ENCODE measurements at regions not wholly inside any gene's neighbourhood (a gene's known extent, or its start where the extent isn't known, plus 50 kb on each side); places are given as distances from the start of the nearest gene placed in this dataset.

GRCh38 chr2:13539296-13539695 lies 822.6 kb downstream of the TRIB2 start:
- TF ChIP-seq ZNF449 (CRISPR knock-in tag; IDR thresholded peaks at IDR 0.05) (no peak), EZH2 (IDR thresholded peaks at IDR 0.05; ENCODE audit: borderline replicate concordance, low read depth, low read length) (no peak), NFIC (IDR thresholded peaks at IDR 0.05) (no peak), DPF2 (IDR thresholded peaks at IDR 0.05) (no peak), EGR1 (conservative IDR thresholded peaks at IDR 0.05) (no peak)
- TF ChIP-seq, protein P1, sequence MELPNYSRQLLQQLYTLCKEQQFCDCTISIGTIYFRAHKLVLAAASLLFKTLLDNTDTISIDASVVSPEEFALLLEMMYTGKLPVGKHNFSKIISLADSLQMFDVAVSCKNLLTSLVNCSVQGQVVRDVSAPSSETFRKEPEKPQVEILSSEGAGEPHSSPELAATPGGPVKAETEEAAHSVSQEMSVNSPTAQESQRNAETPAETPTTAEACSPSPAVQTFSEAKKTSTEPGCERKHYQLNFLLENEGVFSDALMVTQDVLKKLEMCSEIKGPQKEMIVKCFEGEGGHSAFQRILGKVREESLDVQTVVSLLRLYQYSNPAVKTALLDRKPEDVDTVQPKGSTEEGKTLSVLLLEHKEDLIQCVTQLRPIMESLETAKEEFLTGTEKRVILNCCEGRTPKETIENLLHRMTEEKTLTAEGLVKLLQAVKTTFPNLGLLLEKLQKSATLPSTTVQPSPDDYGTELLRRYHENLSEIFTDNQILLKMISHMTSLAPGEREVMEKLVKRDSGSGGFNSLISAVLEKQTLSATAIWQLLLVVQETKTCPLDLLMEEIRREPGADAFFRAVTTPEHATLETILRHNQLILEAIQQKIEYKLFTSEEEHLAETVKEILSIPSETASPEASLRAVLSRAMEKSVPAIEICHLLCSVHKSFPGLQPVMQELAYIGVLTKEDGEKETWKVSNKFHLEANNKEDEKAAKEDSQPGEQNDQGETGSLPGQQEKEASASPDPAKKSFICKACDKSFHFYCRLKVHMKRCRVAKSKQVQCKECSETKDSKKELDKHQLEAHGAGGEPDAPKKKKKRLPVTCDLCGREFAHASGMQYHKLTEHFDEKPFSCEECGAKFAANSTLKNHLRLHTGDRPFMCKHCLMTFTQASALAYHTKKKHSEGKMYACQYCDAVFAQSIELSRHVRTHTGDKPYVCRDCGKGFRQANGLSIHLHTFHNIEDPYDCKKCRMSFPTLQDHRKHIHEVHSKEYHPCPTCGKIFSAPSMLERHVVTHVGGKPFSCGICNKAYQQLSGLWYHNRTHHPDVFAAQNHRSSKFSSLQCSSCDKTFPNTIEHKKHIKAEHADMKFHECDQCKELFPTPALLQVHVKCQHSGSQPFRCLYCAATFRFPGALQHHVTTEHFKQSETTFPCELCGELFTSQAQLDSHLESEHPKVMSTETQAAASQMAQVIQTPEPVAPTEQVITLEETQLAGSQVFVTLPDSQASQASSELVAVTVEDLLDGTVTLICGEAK (IDR thresholded peaks at IDR 0.05) = no peak
- TF ChIP-seq, protein P1 (CRISPR knock-in tag; IDR thresholded peaks at IDR 0.05) = no peak
